ENCODE measurements at regions not wholly inside any gene's neighbourhood (a gene's known extent, or its start where the extent isn't known, plus 50 kb on each side); places are given as distances from the start of the nearest gene placed in this dataset.

DNA sequence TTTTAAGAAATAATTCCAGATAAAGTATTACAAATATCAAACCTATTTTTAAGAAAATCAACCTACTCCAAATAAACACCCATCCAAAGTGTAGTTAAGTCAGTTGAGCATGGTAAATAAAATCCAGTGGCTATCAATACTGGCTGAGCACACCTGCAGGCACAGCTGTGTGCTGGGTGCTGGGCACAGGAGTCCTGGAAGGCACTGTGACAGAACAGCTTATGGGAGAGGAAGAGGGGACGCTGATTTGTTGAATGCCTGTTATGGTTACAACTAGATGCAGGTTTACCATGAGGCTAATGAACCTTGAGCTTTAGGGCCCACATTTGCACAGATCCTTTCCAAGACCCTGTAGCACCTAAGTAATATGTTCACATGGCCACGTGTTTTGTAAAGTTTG, 202.7 kb downstream of the MTX2 start:
- DNase-seq = no peak

- no peak for DNase-seq
Measured at GRCh38 chr2:176473177-176473576, 203.9 kb downstream of the MTX2 start.

DNA sequence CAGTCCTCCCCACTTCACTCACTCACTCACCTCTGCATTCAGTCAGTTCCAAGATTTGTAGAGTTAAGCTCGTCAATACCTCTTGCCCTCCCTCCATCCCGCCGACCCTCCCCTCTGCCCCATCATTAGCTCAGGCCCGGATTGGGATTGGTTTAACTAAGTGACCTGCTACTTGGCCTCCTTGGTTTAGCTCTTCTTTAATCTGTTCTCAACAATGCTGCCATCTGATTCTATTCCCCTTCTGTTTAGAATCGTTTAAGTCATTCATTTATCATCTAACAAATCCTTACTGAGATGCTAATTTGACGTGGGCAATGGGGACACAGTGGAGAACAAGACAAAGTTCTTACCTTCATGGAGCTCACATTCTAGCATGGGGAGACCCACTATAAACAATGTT, 204.6 kb downstream of the MTX2 start:
- DNase-seq = no peak

DNA sequence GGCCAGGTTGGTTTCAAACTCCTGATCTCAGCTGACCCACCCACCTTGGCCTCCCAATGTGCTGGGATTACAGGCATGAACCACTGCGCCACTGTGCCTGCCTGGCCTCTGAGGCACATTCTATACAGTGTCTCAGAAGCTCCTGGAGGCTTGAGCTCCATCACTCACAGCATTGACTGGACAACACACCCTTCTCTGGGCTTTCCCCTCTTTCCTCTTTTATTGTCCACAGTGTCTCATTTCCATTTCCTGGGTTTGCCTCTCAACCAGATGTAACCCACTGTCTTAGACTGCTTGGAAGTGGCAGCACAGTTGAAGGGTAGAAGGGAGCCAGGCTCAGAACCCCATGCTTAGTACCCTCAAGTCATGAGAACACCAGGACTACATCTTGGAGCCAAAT, 208.1 kb downstream of the MTX2 start:
- DNase-seq = no peak

GRCh38 chr2:176479961-176480360, 210.7 kb downstream of the MTX2 start:
- no peak for DNase-seq

- DNase-seq = no peak
Measured at GRCh38 chr2:176482107-176482506, 212.9 kb downstream of the MTX2 start.

- DNase-seq = no peak
Measured at GRCh38 chr2:176483476-176483875, 214.2 kb downstream of the MTX2 start.

- DNase-seq = no peak
Measured at GRCh38 chr2:176483901-176484568, 214.8 kb downstream of the MTX2 start.

DNA sequence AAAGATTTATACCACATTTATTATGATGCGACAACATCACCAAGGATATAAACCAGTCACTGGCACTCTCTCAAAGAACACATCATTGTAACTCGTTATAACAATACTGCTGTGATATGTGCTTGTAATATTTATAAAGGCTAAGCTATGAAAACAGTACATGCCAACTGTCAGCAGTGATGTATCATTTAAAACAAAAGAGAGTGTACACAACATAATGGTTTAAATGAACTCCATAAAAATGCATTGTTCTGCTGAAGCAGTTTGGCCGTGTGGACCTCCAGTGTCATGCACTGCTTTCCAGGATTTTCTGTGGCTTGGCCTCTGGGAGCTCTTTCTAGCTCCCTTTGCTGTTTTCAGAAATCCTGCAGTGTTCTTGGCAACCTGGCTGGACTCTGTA, 215.6 kb downstream of the MTX2 start:
- DNase-seq = no peak

GRCh38 chr2:176488431-176488830, 219.2 kb downstream of the MTX2 start:
- no peak for DNase-seq

DNA sequence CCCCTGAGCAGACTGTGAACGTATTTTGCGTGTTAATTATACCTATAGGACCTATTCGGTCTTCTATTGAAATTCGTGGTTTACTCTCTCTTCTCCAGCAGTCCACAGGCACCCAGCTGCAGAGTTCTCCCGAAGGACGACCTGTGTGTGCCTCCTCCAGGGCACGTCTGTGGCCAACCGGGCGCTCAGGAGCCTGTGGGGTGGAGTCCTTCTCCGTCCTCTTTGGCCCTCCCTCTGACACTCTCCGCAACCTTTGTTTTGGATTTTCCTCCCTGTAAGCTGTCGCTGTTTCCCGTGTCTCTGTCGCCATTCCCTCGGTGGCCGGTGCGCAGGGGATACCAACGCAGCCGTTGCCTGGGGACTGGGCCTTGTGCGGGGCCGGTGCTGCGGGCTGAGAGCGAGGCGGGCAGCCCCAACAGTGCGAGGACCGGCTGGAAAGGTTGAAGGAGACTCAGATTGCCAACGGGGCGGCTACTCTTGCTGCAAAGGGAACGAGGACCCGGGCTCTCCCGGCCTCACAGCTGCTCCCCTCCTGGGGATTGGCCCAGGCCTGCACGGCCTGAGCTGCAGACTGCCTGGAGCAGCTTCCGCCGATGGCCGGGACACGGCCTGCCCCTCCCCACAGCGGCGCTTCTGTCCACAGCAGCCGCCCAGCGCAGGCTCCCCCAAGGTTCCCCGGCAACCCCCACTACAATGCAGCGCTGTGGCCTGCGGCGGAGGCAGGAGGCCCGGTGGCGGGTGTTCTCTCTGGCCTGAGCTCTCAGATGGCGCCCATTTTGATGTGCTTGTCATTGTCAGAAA, 221.0 kb downstream of the MTX2 start:
- DNase-seq = no peak

DNA sequence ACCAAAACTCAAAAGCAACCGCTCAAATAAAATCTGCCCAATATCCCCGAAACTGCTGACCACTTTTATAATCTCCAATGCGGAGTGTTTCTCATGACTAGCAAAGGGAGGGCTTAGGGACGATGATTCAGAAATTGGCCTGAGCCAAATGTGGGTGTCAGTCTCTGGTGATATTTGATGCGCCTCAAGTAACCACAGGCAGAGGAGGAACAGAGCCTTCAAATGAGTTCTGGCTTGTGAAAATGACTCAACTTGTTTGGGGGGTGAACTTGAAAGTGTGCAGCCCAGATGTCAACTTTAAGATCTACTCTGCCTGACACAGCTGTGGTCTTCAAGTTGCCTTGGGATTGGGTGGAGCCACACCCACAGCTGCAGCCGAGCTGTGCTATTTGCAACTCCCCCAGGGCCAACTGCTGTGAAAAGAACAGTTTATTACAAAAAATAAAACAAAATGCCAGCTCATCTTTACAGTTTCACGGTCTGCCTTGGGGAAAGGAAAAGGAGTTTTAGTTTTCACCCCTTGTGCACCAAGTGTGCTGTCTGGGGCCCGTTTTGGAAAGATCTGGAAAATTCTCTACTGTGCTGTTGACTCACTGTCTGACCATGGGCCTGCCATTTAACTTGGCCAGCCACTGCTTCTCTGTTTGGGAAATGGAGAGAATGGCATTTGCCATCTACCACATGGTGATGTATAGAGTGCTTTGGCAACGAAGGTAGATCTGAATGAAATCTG, 222.1 kb downstream of the MTX2 start:
- no peak for DNase-seq

GRCh38 chr2:176492583-176492982, 223.3 kb downstream of the MTX2 start:
- DNase-seq = no peak

- no peak for DNase-seq
Measured at GRCh38 chr2:176493226-176493825, 224.1 kb downstream of the MTX2 start.

- DNase-seq = no peak
Measured at GRCh38 chr2:176493909-176494308, 224.7 kb downstream of the MTX2 start.

- DNase-seq = no peak
Measured at GRCh38 chr2:176494949-176495353, 225.7 kb downstream of the MTX2 start.

DNA sequence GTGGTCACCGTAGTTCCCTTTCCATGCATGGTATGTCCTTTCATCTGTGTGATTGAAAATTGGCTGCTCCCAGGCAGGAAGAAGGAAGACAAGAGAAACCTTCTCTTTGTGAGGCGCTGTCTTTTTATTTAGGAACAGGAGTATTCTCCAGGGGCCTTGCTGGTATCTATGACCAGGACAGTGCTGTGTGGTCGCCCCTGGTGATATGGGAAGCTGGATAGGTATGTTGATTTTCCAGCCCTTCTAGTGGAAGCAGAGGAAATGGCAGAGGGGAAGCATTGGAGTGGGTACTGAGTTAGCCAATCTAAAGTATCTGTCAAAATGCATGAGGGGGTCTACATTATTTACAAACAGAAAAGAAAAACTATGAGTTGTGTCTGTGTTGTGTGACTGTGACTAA, 226.6 kb downstream of the MTX2 start:
- no peak for DNase-seq

DNA sequence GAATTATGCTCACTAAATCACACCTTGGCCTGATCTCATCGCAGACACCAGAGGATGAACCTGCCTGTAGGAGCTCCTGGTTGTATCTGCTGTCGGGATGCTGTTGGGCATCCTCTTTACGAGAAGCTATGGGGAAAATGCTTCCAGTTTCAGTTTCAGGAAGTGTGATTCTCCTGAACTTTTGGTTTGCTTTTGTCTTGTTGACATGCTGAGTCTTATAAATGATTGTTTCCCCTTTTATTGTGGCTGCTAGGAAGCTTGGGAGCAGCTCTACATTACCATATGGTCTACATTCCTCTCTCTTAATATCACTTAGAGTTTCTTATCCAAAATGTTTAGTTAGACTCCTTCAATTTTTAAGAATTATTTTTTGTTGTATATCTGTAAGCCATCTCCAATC, 227.5 kb downstream of the MTX2 start:
- no peak for DNase-seq

GRCh38 chr2:176500901-176501300, 231.7 kb downstream of the MTX2 start:
- no peak for DNase-seq

DNA sequence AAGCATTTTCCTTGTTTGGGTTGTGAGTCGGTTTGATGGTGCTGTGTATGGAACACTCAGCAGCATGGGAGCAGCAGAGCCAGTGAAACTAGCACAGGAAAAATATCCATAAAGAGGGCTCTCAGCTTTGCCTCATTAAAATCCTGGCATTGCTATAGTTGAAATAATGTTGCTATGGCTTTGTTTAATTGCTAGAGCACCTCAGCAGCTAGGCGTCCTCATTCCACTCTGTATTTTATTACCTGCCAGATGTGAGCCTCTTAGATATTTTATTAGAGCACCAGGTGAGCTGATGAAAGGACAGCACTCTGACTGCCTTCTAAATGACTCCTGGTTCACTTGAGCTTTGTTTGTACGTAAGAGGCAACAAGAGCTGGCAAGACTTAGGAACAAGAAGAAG, 232.4 kb downstream of the MTX2 start:
- DNase-seq = no peak

- DNase-seq = no peak
Measured at GRCh38 chr2:176502619-176503018, 233.4 kb downstream of the MTX2 start.

- DNase-seq = no peak
Measured at GRCh38 chr2:176503776-176504175, 234.5 kb downstream of the MTX2 start.

- no peak for DNase-seq
Measured at GRCh38 chr2:176504440-176504839, 235.2 kb downstream of the MTX2 start.

GRCh38 chr2:176507786-176508185, 238.5 kb downstream of the MTX2 start:
- no peak for DNase-seq

Data from NCI-H1048 (cell line).